Neural cell (in vitro differentiated cells): ENCODE measurements at regions not wholly inside any gene's neighbourhood (a gene's known extent, or its start where the extent isn't known, plus 50 kb on each side); places are given as distances from the start of the nearest gene placed in this dataset.

Experiments used
- CTCF ChIP-seq: fragments of 450-650 bp; IDR thresholded peaks from 2 replicates; pipeline ENCODE4 v1.5.1; 2014; ENCODE audit warnings: antibody characterized with exemption, mild to moderate bottlenecking, moderate library complexity; ENCODE audit not compliant: poor library complexity, severe bottlenecking
- EZH2 ChIP-seq: fragments of 200-600, 300-800 bp; shearing (Covaris generic), sonication (generic); IDR thresholded peaks from 2 replicates; pipeline ENCODE4 v1.6.1; 2014; ENCODE audit warnings: antibody characterized with exemption, low read length, borderline replicate concordance, mild to moderate bottlenecking; ENCODE audit not compliant: insufficient read depth, poor library complexity, severe bottlenecking
- MXI1 ChIP-seq: fragments of 450-650 bp; conservative IDR thresholded peaks from 2 replicates; pipeline ENCODE4 v1.6.1; 2014; ENCODE audit warnings: antibody characterized with exemption, mild to moderate bottlenecking; ENCODE audit not compliant: poor library complexity, severe bottlenecking
- POLR2AphosphoS5 ChIP-seq: IDR thresholded peaks from 2 replicates; pipeline ENCODE4 v1.6.1; 2012
- REST ChIP-seq: IDR thresholded peaks from 2 replicates; pipeline ENCODE4 v1.6.1; 2012; ENCODE audit warnings: borderline replicate concordance

GRCh38 chr10:20457649-20458048 is 439.5 kb downstream of the NEBL start:
- TF ChIP-seq MXI1 (no peak), POLR2AphosphoS5 (no peak), EZH2 (no peak), CTCF (no peak), REST (peak; percentile 68)
